ENCODE measurements at regions not wholly inside any gene's neighbourhood (a gene's known extent, or its start where the extent isn't known, plus 50 kb on each side); places are given as distances from the start of the nearest gene placed in this dataset.

DNA sequence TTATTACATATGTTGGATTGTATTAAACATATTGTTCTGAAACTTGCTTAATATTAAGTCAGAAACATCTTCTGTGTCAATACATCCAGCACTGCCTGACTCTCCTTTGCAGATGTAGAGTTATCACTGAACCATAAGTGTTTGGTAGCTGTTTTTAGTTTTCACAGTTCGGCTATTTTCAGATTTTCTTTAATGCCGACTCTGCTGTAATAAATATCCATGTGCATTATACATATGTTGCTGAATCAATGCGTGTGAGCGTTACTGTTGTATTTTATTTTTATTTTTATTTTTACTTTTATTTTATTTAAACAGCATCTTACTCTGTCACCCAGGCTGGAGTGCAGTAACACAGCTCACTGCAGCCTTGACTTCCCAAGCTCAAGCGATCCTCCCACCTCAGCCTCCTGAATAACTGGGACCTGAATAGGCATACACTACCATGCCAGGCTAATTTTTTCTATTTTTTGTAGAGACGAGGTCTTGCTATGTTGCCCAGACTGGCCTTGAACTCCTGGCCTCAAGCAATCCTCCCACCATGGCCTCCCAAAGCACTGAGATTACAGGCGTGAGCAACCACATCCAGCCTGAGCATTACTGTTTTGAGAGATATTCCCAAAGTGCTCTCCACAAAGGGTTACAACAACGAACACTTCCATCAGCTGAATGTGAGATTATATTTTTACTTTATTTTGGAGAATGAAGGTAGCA lies 50.7 kb upstream of the NOCT start:
- no peak for DNase-seq (ENCODE audit: low spot score)

DNA sequence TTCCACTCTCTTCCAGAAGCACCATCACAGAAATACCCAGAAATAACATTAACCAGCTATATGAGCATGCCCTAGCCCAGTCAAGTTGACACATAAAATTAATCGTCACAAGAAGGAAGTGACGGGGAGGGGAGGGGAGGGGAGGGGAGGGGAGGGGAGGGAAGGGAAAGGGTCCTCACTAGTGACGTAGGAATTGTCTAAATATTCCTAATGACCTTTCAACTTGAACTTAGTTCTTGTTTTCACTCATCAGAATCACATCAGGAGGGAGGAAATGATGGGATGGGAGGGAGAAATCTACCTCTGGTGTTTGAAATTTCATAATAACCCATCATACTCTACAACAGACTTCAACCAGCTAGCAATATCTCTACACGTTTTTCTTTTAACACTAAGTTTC lies 52.2 kb upstream of the NOCT start:
- no peak for DNase-seq (ENCODE audit: low spot score)

DNA sequence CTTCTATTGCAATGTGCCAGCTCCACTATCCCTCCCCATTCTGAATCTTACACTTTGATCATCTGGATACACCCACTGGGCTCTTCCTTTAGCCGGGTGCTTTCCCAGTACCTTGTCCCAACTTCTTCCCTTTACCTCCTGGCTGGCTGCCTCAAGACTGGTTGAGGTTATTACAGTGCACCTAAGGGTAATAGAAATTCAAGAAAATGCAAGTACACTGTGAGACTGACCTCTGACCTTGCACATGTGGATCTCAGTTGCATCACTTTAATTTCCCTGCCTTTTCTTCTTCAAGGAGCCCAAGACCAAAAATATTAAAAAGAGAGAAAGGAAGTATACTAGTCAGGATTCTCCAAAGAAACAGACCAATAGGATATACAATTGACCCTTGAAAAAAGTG lies 53.9 kb upstream of the NOCT start:
- DNase-seq (ENCODE audit: low spot score): no peak

DNA sequence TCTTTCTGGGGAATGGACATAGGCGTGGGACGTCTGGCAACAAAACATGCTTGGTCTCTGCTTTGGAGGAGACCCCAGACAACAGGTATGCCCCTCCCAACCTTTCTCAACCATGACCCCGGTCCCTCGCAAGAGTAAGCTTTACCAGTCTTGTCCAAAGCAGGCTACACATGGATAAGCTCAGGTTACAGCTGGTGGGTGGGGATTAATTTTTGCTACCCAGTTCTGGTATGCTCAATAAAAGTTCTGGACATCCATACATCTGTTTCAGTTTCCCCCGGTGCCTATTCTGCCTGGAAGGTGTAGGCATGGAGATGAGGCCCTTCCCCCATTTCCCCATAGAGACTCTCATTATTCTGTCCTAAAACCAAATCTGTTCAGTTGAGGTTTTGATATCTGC lies 54.5 kb upstream of the NOCT start:
- no peak for DNase-seq (ENCODE audit: low spot score)

DNA sequence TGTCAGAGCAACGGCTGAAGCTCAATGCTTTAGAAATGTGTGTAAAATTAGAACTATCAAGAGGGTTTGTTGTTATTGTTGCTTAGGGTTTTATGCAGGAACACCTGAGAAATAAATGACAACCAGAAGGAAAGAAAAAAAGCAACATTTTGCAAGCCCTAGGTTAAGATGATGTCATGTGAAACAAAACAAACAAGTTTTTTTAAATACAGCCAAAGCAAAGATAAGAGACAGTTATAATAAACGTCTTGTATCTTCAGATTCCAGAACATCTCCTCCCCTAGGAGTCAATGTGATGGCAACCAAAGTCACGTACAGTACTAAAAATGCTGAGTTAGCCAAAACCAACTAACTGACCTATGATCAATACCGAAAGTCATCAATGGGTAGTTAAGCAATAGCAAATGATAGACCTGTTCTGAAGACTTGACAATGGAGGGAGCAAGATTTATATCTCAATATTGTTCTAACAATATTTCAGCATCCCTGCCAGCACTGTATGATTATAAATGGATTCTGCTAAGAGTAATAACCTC lies 55.3 kb upstream of the NOCT start:
- DNase-seq (ENCODE audit: low spot score): no peak

DNA sequence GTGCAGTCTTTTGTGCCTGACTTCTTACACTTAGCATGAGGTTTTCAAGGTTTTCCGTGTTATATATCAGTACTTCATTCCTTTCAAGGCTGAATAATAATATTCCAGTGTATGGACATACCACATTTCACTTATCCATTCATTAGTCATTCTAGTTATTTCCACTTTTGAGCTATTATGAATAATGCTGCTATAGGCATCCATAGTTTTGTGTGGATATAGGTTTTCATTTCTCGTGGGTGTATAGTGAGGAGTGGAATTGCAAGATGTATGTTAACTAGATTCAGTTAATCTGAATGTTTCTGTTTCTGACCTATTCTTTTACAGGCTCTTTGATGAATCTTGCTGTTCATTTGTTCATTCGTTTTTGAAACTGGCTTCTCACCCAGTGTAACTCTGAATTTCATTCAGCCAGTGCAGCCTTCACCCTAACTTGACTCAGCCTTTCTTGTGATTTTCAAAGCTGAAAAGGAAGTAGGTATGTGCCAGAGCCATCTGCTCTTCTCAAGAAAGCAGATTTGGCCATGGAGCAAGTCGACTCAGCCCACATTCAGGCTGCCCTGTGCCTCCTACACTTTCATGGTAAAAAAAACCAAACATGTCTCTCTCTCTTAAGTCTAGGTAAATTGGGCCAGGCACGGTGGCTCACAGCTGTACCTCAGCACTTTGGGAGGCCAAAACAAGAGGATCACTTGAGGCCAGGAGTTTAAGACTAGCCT lies 56.3 kb upstream of the NOCT start:
- no peak for DNase-seq (ENCODE audit: low spot score)

DNA sequence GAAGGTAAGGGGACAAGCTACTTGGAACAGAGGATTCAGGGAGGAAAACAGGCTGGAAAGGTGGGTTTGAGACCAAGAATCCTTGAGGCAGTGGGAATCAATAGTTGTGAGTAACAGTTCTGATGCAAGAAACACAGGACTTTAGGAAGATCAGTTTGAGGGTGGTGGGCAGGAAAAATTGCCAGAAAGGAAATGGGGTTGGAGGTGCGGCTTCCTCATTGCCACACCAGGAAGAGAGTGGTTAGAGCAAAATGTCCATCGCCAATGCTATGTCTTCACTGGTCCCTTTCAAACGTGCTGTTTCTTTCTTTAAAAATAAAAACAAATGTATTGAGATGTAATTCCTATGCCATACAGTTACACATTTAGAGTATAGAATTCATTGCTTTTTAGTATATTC lies 57.1 kb upstream of the NOCT start:
- DNase-seq (ENCODE audit: low spot score): no peak

DNA sequence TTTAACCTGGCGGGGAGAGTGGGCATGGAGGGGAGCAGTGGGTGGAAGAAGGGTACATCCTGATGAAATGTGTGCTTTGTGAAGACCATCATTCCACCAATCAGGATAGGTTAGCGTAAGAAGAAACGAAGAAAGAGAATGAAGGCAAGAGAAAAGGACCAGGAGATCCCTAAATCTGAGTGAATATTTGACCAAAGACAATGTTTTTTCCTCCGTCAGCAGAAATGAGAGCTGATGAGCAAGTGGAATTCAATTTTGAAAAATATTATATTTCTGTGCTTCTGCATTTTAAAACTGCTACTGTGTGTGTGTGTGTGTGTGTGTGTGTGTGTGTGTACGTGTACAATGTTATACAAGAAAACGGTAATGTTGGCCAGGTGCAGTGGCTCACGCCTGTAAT lies 58.3 kb upstream of the NOCT start:
- no peak for DNase-seq (ENCODE audit: low spot score)

DNA sequence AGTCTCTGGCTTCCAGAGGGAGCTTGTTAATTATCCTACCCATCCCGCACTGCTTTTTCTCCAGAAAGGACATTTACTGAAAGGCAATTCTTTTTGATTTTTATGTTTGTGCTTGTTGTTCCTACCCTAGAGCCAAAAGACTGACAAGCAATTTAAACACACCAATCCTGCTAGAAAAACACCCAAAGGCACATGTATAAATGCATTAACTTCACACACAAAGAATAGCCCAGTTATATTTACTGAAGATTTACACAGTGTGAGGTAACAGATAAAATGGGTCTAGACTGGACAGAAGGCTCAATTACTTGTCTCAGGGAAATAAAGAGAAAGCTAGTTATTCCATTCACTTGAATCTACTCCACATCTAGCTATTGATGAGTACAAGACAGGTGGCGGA lies 61.2 kb upstream of the NOCT start:
- no peak for DNase-seq (ENCODE audit: low spot score)

DNA sequence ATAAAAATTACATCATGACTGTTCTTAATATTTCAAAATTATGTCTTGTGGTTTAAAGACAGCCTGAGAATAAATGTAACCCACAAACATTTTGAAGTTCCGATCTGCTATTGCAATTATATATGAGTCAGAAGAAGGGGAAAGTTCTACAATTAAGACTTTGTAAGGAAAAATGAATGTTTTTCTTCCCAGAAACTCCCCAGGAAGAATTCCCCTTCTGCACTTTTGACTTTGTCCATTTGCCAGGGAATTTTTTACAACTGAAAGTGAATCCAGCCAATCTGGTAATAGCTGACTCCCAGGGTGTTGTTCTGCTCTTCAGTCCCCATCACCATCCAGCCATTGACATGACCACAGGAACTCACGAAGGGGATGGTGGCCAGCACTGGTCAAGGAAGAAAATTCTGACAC lies 61.6 kb upstream of the NOCT start:
- no peak for DNase-seq (ENCODE audit: low spot score)

DNA sequence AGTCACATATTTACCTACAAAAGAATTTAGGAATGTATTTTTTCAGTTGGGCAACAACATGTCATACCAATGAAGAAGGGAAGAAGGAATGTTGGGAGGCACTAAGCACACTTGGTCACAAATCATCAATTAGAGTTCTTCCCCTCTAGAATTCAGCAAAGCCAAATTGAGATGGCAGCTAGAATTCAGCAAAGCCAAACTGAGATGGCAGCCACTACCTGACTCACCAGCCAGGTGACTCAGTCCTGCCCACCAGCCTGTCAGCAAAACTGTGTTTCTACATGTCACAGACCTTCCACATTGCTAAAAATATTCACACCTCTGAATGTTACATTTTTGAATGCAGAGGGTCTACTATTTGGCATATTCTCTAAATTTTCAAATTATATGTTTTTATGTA lies 63.2 kb upstream of the NOCT start:
- DNase-seq (ENCODE audit: low spot score): no peak

DNA sequence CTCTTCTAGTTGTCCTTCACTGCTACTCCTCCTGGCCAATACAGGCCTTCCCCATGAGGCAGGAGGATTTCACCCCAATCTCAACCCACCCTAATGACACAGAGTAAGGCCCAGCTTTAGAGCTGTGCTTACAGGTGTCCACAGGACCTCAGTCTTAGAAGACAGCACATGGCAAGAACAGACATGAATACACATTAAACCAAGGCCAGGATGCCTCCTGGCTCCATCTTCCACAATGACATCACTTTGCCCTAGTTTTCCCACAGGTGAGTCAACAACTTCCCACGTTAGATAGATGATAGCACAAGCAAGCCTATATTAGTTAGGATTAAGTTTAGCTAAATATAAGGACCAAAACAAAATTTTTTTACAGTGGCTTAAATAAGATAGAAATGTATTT lies 63.8 kb upstream of the NOCT start:
- no peak for DNase-seq (ENCODE audit: low spot score)

DNA sequence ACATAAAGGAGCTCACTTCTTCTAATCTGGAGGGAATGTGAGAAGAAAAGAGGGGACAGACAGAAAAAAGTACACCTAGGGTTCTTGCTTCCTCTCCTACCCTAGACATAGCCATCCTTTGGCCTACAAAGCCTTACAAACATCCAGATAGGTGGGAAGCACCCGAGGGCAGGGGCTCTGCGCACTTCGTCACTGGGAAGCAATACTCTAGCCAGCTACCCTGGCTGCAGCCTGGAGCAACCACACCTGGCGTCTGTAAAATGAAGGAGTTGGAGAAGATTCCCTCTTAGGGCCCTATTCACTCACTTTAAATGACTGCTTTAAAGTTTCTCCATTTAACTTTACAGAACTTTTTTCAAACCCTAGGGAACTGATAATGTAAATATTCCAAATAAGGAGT lies 65.7 kb upstream of the NOCT start:
- no peak for DNase-seq (ENCODE audit: low spot score)

DNA sequence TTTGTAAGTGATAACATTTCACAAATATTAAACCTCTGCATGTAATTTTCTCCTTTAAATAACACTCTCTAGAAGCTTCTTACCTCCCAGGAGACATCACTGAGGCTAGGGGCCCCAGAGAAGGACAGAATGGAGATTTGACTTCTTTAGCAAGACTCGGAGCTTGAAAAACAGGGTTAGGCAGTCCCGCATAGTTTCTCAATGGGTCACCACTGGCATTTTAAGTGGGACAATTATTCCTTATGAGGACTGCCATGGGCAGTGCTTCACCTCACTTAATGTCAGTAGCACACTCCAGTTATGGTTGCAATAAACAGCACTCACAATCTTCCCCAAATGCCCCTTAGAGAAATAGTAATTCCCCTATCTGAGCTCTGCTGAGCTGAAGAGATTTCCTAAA lies 66.7 kb upstream of the NOCT start:
- no peak for DNase-seq (ENCODE audit: low spot score)

DNA sequence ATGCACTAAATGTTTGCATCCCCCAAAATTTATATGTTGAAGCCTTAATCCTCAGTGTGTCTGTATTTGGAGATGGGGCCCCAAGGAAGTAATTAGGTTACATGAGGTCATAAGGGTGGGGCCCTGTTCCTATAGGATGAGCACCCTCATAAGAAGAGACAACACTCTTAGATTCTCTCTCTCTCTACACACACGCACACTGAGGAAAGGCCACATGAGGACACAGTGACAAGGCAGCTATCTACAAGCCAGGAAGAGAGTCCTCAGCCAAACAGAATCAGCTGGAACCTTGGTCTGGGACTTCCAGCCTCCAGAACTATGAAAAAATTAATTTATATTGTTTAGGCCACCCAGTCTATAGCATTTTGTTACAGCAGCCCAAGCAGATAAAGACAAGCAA lies 69.3 kb upstream of the NOCT start:
- no peak for DNase-seq (ENCODE audit: low spot score)

DNA sequence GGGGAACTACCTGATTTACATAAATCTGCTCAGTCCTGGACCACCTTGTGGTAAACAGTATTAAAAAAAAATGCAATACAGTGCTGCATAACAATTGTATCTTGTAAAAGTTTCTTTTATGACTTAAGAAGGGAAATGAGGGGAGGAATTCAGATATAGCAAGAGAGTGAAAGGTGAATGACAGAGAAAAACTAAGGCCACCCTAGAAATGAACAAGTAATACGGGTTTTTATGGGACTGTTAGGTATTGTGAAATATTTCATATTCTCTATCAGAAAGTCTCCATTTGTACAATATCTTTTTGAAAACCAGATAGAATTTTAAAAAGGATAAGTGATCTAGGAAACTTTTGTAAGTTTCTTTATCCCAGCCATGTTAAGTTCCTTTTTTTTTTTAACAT lies 69.7 kb upstream of the NOCT start:
- DNase-seq (ENCODE audit: low spot score): no peak

DNA sequence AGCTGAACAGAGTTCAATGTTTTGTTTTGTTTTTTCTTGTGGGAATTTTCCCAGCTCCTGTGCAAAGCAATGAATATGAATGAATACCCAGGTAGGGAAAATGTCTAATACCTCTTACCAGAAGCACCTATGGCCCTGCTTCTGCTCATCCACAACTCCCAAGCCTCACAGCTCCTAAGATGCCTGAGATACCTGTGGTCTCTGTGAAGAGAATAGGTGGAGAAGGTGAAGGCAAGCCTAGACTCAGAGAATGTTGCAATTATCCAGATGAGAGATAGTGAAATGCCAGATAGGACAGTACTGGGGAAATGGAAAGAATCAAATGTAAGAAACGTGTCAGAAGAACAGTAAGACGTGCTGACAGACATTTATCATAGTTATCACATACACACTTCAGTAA lies 70.2 kb upstream of the NOCT start:
- no peak for DNase-seq (ENCODE audit: low spot score)

DNA sequence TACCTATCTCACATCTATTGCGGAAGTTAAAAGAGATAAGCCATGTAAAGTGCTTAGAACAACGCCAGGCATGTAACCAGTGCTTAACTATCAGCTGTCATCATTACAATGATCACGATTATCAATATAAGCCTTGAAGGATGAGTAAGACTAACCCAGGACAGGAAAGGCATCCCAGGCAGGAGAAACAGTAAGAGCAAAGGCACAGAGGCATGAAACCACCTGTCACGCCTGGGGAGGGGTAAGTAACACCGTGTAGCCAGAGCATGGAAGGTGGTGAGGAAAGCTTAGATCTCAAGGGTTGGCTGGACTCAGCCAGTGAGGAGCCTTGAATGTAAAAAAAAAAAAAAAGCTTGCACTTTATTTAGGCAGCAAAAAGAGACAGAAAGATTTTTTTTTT lies 71.7 kb upstream of the NOCT start:
- DNase-seq (ENCODE audit: low spot score): no peak

DNA sequence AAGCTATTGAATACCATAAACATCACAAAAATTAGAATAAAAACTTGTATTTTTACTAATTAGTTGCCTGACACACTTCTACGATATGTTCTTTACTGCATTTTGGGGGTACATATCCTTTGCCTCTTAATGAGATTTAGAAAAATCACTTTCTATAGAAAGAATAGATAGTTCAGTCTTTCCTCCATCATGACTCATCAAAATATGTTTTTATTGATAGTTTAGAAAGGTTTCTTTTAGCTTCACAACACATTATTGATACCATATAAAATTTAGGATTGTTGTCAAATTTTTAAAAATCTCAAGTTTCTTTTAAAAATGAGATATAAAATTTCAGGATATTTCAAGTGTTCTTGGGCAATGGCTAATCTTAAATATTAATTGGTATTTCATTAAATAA lies 74.5 kb upstream of the NOCT start:
- no peak for DNase-seq (ENCODE audit: low spot score)

DNA sequence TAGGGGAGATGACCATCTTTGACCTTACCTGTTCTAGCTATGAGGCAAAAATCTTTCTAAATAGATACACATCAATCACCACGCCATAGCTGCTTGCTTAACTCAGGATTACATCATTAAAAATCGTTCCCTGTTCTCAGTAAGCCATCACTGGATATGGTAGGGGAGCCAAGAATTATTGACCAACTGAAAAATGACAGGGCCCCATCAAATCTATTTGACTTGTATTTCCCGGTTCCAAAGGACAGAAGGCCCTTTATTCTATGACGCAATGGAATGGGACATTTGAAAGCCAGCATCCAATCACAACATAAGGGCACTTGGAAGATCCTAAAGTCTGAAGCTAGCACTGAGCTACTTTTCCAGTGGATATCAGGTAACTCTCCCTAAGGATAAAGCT lies 75.6 kb upstream of the NOCT start:
- DNase-seq (ENCODE audit: low spot score): no peak

DNA sequence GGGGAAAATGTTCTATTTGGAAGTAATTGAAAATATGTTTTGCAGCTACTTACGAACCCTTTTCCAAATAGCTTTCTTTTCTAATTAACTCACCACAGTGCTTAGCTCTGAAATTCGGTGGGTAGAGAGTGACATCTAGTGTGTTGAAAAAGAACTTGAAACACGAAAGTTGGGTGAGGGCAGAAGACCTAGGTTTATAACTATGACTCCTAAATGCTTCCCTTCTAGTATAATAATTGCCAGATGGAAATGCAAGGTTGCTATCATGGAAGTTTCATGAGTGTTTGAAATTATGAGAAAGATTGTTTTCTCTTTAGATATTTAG lies 77.3 kb upstream of the NOCT start:
- peak; percentile 46 for DNase-seq (ENCODE audit: low spot score)

DNA sequence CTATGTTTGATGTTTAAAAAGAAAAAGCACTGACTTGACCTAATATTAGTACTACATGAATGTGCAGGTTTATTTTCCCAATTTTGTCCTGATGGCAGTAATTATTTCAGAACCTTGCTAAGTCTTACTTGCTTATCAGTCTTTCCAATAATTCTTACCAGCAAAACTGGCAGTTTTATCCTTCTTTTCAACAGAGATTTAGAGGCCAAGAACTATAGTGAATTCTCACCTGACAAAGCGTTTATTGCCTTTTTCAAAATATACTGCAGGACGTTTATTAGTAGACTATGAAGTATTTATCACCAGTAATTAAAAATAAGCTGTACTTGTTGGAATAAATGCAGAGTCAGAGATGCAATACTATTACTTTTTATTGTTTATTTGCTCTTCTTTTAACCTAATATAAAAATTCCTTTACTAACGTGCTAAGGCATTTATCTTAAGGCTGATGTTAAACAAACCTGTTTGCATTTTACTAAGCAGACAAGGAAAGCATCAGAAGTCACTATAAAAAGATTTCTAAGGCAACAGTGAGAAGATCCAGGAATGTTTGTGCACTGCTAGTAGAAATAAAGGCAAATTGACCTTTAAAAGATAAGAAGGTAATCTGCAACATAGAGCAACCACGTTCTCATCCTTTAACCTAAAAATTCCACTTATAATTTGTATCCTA lies 80.3 kb upstream of the NOCT start:
- DNase-seq (ENCODE audit: low spot score): no peak

DNA sequence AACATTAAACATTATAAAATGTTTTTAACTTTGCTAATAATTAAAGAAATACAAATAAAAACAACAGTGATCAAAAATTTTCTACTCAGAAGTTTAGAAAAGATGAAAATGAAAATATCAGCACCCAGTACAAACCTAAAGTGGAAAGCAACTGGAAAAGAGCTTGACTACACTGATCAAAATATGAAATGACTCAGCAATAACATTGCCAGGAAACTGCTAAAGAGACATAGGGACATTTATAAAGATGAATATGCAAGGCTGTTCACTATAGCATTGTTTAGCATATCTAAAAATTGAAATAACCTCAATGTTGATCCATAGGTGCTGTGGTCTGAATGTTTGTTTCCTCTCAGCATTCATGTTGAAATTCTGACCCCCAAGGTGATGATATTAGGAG lies 88.5 kb upstream of the NOCT start:
- DNase-seq (ENCODE audit: low spot score): no peak

DNA sequence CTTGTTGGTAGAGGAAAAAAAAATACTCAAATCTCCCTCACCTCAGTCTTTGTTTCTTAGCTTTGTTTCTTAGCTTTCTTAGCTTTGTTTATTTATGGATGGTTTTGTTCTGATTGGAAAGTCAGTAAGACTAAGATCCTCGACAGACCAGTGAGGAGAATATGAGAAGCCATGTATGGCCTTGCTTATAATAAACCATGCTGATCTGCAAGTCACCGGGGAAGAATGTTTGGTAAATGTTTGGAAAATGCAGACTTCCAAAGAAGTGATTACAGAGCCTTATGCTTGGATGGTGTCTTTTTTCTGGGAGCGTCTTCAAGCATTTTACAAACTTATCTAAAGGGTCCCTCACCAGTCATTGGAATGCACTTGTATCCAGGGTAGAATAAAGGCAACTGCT lies 90.1 kb upstream of the NOCT start:
- no peak for DNase-seq (ENCODE audit: low spot score)
